ENCODE measurements at regions not wholly inside any gene's neighbourhood (a gene's known extent, or its start where the extent isn't known, plus 50 kb on each side); places are given as distances from the start of the nearest gene placed in this dataset.

DNA sequence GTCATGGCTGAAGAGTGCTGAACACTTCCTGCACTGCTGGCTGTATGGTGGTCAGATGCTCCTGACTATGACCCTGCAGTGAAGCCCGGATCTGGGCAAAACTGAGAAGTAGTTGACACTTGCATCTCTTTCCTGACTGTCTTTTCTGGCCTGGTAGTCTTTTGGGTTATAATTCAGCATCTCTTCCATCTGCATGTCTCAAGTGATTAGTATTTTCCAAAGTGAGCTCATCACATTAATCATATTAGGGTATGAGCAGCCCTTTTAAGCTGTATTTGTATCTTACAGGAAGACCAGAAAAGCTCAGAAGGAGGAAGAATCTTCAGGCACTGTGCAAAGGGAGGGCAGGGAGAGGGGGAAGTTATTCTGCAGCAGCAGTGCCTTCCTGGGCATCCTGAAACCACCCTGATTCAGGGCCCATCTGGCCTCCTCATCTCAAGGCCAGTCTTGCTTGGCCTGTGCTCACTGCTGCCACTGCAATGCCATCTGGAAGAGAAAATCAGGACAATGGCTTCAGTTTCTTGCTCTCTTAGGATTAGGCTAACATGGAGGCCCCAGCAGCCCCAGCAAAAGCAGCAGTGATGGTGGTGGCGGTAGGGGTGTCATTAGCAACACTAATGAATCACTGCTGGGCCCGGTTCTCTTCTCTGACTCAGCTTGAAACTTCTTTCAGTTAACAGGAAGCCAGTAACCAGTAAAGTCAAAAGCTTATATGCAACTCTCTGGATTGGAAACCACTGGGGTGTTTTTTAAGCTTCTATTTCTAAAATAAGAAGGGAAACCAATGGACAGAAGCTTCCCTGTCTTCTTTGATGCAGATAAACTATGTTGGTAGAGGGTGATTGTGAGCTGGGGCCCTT, 63.3 kb upstream of the WDR26 start:
- TF ChIP-seq, protein P1, sequence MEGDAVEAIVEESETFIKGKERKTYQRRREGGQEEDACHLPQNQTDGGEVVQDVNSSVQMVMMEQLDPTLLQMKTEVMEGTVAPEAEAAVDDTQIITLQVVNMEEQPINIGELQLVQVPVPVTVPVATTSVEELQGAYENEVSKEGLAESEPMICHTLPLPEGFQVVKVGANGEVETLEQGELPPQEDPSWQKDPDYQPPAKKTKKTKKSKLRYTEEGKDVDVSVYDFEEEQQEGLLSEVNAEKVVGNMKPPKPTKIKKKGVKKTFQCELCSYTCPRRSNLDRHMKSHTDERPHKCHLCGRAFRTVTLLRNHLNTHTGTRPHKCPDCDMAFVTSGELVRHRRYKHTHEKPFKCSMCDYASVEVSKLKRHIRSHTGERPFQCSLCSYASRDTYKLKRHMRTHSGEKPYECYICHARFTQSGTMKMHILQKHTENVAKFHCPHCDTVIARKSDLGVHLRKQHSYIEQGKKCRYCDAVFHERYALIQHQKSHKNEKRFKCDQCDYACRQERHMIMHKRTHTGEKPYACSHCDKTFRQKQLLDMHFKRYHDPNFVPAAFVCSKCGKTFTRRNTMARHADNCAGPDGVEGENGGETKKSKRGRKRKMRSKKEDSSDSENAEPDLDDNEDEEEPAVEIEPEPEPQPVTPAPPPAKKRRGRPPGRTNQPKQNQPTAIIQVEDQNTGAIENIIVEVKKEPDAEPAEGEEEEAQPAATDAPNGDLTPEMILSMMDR (IDR thresholded peaks at IDR 0.05; ENCODE audit: unreplicated experiment) = no peak
- H3K27ac Mint-ChIP-seq = peak overlapping the region; percentile 94
- peaks cover 8% of the 10 kb centered on the region for H3K36me3 Mint-ChIP-seq
- peaks cover 12% of the 10 kb centered on the region for H3K9me3 Mint-ChIP-seq
- H3K4me3 Mint-ChIP-seq = no peak overlapping the region
- peaks cover 48% of the 10 kb centered on the region for H3K4me1 Mint-ChIP-seq
- no peaks in the 10 kb centered on the region for H3K27me3 Mint-ChIP-seq (ENCODE audit: low read depth)
- DNase-seq (ENCODE audit: low spot score in 2 of 2, unreplicated experiment in 2 of 2) = no peak

DNA sequence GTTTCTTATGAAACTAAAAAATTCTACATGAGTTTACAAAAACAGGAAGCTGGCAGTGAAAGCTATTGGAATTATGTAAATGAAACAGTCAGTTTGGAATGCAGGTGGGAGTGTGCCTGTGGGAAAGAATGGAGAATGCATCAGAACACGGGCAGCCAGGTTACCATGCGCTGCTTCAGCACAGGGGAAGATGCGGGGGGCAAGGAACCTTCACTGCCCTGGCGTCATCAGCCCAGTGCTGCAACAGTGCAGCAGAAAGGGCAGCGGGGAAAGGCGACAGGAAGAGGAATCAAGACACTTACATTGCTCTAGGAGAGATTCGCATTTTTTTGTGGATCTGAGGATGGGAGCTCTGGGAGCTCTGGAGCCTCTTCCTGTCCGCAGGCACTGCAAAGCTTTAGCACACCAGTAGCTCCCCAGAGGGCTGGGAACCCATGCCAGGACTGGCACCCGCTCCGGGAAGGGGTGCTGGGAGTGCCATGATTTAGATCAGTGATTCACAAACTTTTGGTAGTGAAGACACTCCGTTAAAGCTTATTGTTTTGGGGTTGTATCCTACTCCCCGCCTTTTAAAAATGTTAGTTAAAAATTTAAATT, 64.1 kb upstream of the WDR26 start:
- DNase-seq (ENCODE audit: low spot score in 2 of 2, unreplicated experiment in 2 of 2) = peak in 1 of 2 experiments; percentile 50
- peaks cover 12% of the 10 kb centered on the region for H3K9me3 Mint-ChIP-seq
- H3K27me3 Mint-ChIP-seq (ENCODE audit: low read depth) = no peaks in the 10 kb centered on the region
- peaks cover 52% of the 10 kb centered on the region for H3K4me1 Mint-ChIP-seq
- TF ChIP-seq, protein P1 (IDR thresholded peaks at IDR 0.05; ENCODE audit: unreplicated experiment) = no peak
- peaks cover 8% of the 10 kb centered on the region for H3K36me3 Mint-ChIP-seq
- H3K4me3 Mint-ChIP-seq = no peak overlapping the region
- peak overlapping the region; percentile 94 for H3K27ac Mint-ChIP-seq

DNA sequence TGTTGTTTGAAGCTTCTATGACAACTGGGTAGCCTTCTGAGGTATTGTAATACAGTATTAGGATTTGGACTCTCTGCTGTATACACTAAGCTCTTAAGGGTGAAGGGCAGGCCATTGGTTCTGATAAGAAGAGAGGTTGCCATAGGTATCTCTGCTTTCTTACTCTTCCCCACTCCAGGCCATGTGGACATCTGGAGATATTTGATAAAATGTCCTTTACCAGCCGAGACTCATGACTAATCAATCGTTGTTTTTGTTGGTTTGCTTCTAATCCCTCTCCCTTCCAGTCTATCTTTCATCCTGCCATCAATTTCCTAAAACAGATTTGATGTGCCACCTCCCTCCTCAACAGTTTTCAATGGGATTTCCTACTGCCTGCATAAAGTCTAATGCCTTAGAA, 64.6 kb upstream of the WDR26 start:
- peaks cover 56% of the 10 kb centered on the region for H3K4me1 Mint-ChIP-seq
- peaks cover 8% of the 10 kb centered on the region for H3K36me3 Mint-ChIP-seq
- H3K27ac Mint-ChIP-seq = peak overlapping the region; percentile 80
- TF ChIP-seq, protein P1 (IDR thresholded peaks at IDR 0.05; ENCODE audit: unreplicated experiment) = no peak
- no peaks in the 10 kb centered on the region for H3K27me3 Mint-ChIP-seq (ENCODE audit: low read depth)
- peaks cover 12% of the 10 kb centered on the region for H3K9me3 Mint-ChIP-seq
- DNase-seq (ENCODE audit: low spot score in 2 of 2, unreplicated experiment in 2 of 2) = no peak
- H3K4me3 Mint-ChIP-seq = no peak overlapping the region

DNA sequence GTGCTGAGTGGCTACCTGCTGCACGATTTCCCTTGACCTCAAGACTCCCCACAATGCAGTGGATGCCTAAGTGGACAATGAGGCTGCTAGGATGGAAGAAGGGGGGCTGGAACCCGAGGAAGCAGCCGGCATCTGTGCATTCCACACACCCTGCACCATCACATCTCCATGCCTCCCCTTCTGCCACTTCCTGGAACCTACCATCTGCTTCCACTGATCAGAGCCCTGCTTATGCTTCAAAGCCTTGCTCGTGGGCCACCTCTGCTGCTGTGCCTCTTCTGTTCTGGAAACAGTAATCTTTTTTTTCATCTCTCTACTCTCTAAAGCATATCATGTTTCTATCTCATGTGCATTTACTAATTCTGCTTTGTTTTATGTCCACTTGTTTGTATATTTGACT, 66.2 kb upstream of the WDR26 start:
- H3K27me3 Mint-ChIP-seq (ENCODE audit: low read depth) = no peaks in the 10 kb centered on the region
- TF ChIP-seq, protein P1 (IDR thresholded peaks at IDR 0.05; ENCODE audit: unreplicated experiment) = no peak
- peaks cover 8% of the 10 kb centered on the region for H3K36me3 Mint-ChIP-seq
- no peak for DNase-seq (ENCODE audit: low spot score in 2 of 2, unreplicated experiment in 2 of 2)
- H3K9me3 Mint-ChIP-seq = peaks cover 12% of the 10 kb centered on the region
- no peak overlapping the region for H3K4me3 Mint-ChIP-seq
- H3K4me1 Mint-ChIP-seq = peaks cover 53% of the 10 kb centered on the region
- no peak overlapping the region for H3K27ac Mint-ChIP-seq

DNA sequence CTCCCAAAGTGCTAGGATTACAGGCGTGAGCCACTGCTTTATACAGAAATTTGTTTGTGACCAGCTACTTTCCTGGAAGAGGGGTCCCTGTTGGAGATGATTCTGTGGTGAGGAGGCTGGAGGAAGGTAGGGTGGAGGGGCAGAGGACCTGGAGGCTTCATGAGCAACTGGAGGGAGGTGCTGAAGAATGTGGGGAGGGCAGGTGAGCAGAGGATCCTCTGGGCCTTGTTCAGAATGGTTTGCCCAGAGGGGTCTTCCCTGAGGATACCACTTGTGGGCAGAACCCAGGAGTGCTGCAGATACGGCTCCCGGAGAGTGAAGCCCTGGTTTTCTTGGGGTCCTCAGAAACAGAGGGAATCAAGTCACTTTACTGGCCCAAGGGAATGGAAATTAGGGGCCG, 67.2 kb upstream of the WDR26 start:
- peaks cover 57% of the 10 kb centered on the region for H3K4me1 Mint-ChIP-seq
- H3K9me3 Mint-ChIP-seq = peaks cover 8% of the 10 kb centered on the region
- no peaks in the 10 kb centered on the region for H3K27me3 Mint-ChIP-seq (ENCODE audit: low read depth)
- no peak for DNase-seq (ENCODE audit: low spot score in 2 of 2, unreplicated experiment in 2 of 2)
- TF ChIP-seq, protein P1 (IDR thresholded peaks at IDR 0.05; ENCODE audit: unreplicated experiment) = no peak
- H3K27ac Mint-ChIP-seq = no peak overlapping the region
- peaks cover 5% of the 10 kb centered on the region for H3K36me3 Mint-ChIP-seq
- no peak overlapping the region for H3K4me3 Mint-ChIP-seq
